ENCODE measurements at regions not wholly inside any gene's neighbourhood (a gene's known extent, or its start where the extent isn't known, plus 50 kb on each side); places are given as distances from the start of the nearest gene placed in this dataset.

DNA sequence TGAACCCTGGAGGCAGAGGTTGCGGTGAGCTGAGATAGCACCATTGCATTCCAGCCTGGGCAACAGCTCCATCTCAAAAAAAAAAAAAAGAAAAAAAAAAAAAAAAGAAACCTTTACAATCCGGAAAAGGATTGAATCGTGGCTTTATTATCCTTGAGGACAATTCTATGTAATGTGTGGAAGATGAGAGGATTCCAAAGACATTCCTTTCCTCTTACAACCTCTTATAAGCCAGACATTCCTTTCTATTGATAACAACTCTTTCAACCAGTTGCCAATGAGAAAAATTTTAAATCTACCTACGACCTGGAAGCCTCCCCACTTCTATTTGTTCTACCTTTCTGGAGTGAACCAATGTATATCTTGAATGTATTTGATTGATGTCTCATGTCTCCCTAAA is 91.2 kb upstream of the EEF1E1 start:
- H3K36me3 ChIP-seq, result no peaks in the 10 kb centered on the region
- H3K4me1 ChIP-seq, result no peaks in the 10 kb centered on the region
- 63 to 74% methylated on average over 4 of the region's 4 CpGs for WGBS, 2 donors
- TF ChIP-seq, protein P1, sequence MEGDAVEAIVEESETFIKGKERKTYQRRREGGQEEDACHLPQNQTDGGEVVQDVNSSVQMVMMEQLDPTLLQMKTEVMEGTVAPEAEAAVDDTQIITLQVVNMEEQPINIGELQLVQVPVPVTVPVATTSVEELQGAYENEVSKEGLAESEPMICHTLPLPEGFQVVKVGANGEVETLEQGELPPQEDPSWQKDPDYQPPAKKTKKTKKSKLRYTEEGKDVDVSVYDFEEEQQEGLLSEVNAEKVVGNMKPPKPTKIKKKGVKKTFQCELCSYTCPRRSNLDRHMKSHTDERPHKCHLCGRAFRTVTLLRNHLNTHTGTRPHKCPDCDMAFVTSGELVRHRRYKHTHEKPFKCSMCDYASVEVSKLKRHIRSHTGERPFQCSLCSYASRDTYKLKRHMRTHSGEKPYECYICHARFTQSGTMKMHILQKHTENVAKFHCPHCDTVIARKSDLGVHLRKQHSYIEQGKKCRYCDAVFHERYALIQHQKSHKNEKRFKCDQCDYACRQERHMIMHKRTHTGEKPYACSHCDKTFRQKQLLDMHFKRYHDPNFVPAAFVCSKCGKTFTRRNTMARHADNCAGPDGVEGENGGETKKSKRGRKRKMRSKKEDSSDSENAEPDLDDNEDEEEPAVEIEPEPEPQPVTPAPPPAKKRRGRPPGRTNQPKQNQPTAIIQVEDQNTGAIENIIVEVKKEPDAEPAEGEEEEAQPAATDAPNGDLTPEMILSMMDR (IDR thresholded peaks at IDR 0.05), result no peak
- TF ChIP-seq EP300 (IDR thresholded peaks at IDR 0.05) (no peak), POLR2A (IDR thresholded peaks at IDR 0.05) (no peak)
- no peaks in the 10 kb centered on the region for H3K9me3 ChIP-seq
- no peak overlapping the region for H3K27ac ChIP-seq
- H3K27me3 ChIP-seq, result no peaks in the 10 kb centered on the region
- H3K4me3 ChIP-seq, result no peak overlapping the region
- DNase-seq (ENCODE audit: low spot score in 2 of 2), result no peak

DNA sequence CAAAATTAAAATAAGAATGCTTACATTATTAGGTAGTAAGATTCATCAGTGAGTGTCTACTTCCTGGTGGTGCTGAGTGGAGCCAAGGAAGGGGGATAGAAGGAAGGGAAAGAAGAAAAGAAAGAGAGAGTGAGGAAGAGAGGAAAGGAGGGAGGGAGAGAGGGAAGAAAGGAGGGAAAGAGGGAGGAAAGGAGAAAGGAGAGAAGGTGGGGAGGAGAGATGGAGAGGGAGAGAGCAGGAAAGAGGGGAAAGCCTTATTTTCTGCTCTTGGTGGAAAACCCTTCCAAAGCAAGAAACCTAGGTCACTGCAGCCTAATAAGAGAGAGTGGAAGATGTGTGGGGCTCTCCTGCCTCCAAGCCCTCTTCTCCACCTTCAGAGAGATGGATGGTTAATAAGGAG is 90.2 kb upstream of the EEF1E1 start:
- TF ChIP-seq EP300 (IDR thresholded peaks at IDR 0.05) (no peak), POLR2A (IDR thresholded peaks at IDR 0.05) (no peak)
- TF ChIP-seq, protein P1 (IDR thresholded peaks at IDR 0.05), result no peak
- no peaks in the 10 kb centered on the region for H3K36me3 ChIP-seq
- H3K27me3 ChIP-seq, result no peaks in the 10 kb centered on the region
- H3K27ac ChIP-seq, result no peak overlapping the region
- no peaks in the 10 kb centered on the region for H3K4me1 ChIP-seq
- DNase-seq (ENCODE audit: low spot score in 2 of 2), result no peak
- no peaks in the 10 kb centered on the region for H3K9me3 ChIP-seq
- H3K4me3 ChIP-seq, result no peak overlapping the region

GRCh38 chr6:8192067-8192466 is 89.7 kb upstream of the EEF1E1 start:
- WGBS, 2 donors, result 28 to 30% methylated on average over 5 of the region's 5 CpGs
- no peak for DNase-seq (ENCODE audit: low spot score in 2 of 2)
- TF ChIP-seq POLR2A (IDR thresholded peaks at IDR 0.05), result no peak
- TF ChIP-seq, protein P1 (IDR thresholded peaks at IDR 0.05), result no peak
- no peak for TF ChIP-seq EP300 (IDR thresholded peaks at IDR 0.05)
- no peaks in the 10 kb centered on the region for H3K36me3 ChIP-seq
- H3K27me3 ChIP-seq, result no peaks in the 10 kb centered on the region
- H3K9me3 ChIP-seq, result no peaks in the 10 kb centered on the region
- no peak overlapping the region for H3K4me3 ChIP-seq
- no peak overlapping the region for H3K27ac ChIP-seq
- no peaks in the 10 kb centered on the region for H3K4me1 ChIP-seq

GRCh38 chr6:8191629-8192028 is 89.3 kb upstream of the EEF1E1 start:
- TF ChIP-seq EP300 (IDR thresholded peaks at IDR 0.05) (no peak), POLR2A (IDR thresholded peaks at IDR 0.05) (no peak)
- TF ChIP-seq, protein P1 (IDR thresholded peaks at IDR 0.05), result no peak
- DNase-seq (ENCODE audit: low spot score in 2 of 2), result no peak
- Histone ChIP-seq H3K9me3 (no peaks in the 10 kb centered on the region), H3K4me3 (no peak overlapping the region), H3K4me1 (no peaks in the 10 kb centered on the region), H3K27me3 (no peaks in the 10 kb centered on the region), H3K27ac (no peak overlapping the region), H3K36me3 (no peaks in the 10 kb centered on the region)
- 69 to 70% methylated on average over 7 of the region's 7 CpGs for WGBS, 2 donors

- DNase-seq (ENCODE audit: low spot score in 2 of 2), result no peak
- WGBS, 2 donors, result 79 to 86% methylated on average over 2 of the region's 2 CpGs
- Histone ChIP-seq H3K4me1 (peaks cover 0 to 14% (median 3%) of the 10 kb centered on the region in 4 donors), H3K9me3 (no peaks in the 10 kb centered on the region), H3K27ac (no peak overlapping the region), H3K27me3 (no peaks in the 10 kb centered on the region), H3K4me3 (no peak overlapping the region), H3K36me3 (no peaks in the 10 kb centered on the region)
- TF ChIP-seq EP300 (IDR thresholded peaks at IDR 0.05), result no peak
- TF ChIP-seq POLR2A (IDR thresholded peaks at IDR 0.05), result no peak
- TF ChIP-seq, protein P1 (IDR thresholded peaks at IDR 0.05), result no peak
Observed at GRCh38 chr6:8187209-8187608, 84.9 kb upstream of the EEF1E1 start.
